HCT116 (cell line): ENCODE measurements at regions not wholly inside any gene's neighbourhood (a gene's known extent, or its start where the extent isn't known, plus 50 kb on each side); places are given as distances from the start of the nearest gene placed in this dataset.

Source experiments
- ATAC-seq: fragments of 200-7000 bp; cut with Tn5 transposase; 2 replicates; pipeline ENCODE4 v1.9.1; 2020; ENCODE audit warnings: mild to moderate bottlenecking, moderate library complexity
- BruUV-seq: library from RNA; stranded (reverse); fragments of 400-500 nt; replicated peaks from 2 replicates; lab custom pipeline; 2021; lab: Mats Ljungman, UMichigan
- CTCF ChIA-PET: fragments of 300-600 bp; sonication (Branson Sonifier 250); formaldehyde crosslinking; loops from one replicate; lab custom pipeline; 2021; ENCODE audit warnings: antibody characterized with exemption; lab: Charles Lee
- POLR2A ChIA-PET: fragments of 300-600, 350-600 bp; sonication (Branson Sonifier 250); formaldehyde crosslinking; loops from one replicate; lab custom pipeline; 2021; ENCODE audit warnings: antibody characterized with exemption; lab: Charles Lee
- RAD21 ChIA-PET, 2 experiments: fragments of 300-600 bp; sonication (Branson Sonifier 250); formaldehyde crosslinking; loops; one replicate each; lab custom pipeline; 2023; ENCODE audit warnings: low total read pairs in 2 of 2; ENCODE audit not compliant: uncharacterized antibody in 2 of 2, unreplicated experiment in 2 of 2, low non-redundant PET in 1 of 2; lab: Charles Lee
- DNase-seq: peaks from one replicate; pipeline ENCODE4 v3.0.0-alpha.2; 2010; ENCODE audit warnings: low read depth, low spot score
- H2AFZ ChIP-seq: fragments of 200-600 bp; shearing (Covaris generic), sonication (generic); 2 replicates; pipeline ENCODE4 v1.6.1; 2017; ENCODE audit warnings: low read depth, mixed run types, mixed read lengths, antibody characterized with exemption, low read length; ENCODE audit not compliant: poor library complexity, severe bottlenecking
- H3K27ac ChIP-seq: 2 replicates; pipeline ENCODE4 v1.5.1; 2012; ENCODE audit warnings: low read depth, low read length
- H3K27me3 ChIP-seq: fragments of 200-600 bp; sonication (generic); 2 replicates; pipeline ENCODE4 v1.6.1; 2016; ENCODE audit warnings: mixed run types, low read length, mixed read lengths; ENCODE audit not compliant: insufficient read depth
- H3K36me3 ChIP-seq, 2 experiments: fragments of 200-500 bp in 1 of 2; fragments of 200-600 bp in 1 of 2; sonication (Bioruptor generic) in 1 of 2; sonication (generic) in 1 of 2; 2 replicates each; pipeline versions ENCODE4 v1.5.1 to v1.6.1; 2014 to 2016; ENCODE audit warnings: low read length in 2 of 2, inconsistent platforms in 1 of 2, mixed read lengths in 1 of 2, mixed run types in 1 of 2; ENCODE audit not compliant: insufficient read depth in 2 of 2, control insufficient read depth in 1 of 2
- H3K4me1 ChIP-seq, 2 experiments: fragments of 200-600 bp in 1 of 2; sonication (generic) in 1 of 2; 2 replicates each; pipeline versions ENCODE4 v1.5.1 to v1.6.1; 2012 to 2017; ENCODE audit warnings: low read length in 2 of 2, inconsistent platforms in 1 of 2, mild to moderate bottlenecking in 1 of 2, mixed read lengths in 1 of 2, mixed run types in 1 of 2, moderate library complexity in 1 of 2; ENCODE audit not compliant: insufficient read depth in 2 of 2, control insufficient read depth in 1 of 2
- H3K4me2 ChIP-seq: fragments of 200-600 bp; sonication (generic); 2 replicates; pipeline ENCODE4 v1.6.1; 2017; ENCODE audit warnings: mixed run types, low read length, mixed read lengths
- H3K4me3 ChIP-seq, 2 experiments: fragments of 200-600 bp in 1 of 2; sonication (generic) in 1 of 2; replicated peaks in 1 of 2; 2 replicates each; pipeline ENCODE4 v1.5.1; 2011 to 2016; ENCODE audit warnings: low read length in 2 of 2, control low read depth in 1 of 2, low read depth in 1 of 2, mild to moderate bottlenecking in 1 of 2, mixed read lengths in 1 of 2, mixed run types in 1 of 2
- H3K79me2 ChIP-seq: fragments of 200-600 bp; sonication (generic); 2 replicates; pipeline ENCODE4 v1.6.1; 2017; ENCODE audit warnings: mild to moderate bottlenecking, mixed run types, low read length, moderate library complexity, mixed read lengths; ENCODE audit not compliant: insufficient read depth
- H3K9ac ChIP-seq: fragments of 200-600 bp; sonication (generic); 2 replicates; pipeline ENCODE4 v1.6.1; 2016; ENCODE audit warnings: low read length, mixed read lengths
- H3K9me2 ChIP-seq: fragments of 200-600 bp; sonication (generic), shearing (Covaris generic); 2 replicates; pipeline ENCODE4 v1.6.1; 2017; ENCODE audit warnings: mixed run types, mild to moderate bottlenecking, moderate library complexity; ENCODE audit not compliant: insufficient read depth
- H3K9me3 ChIP-seq, 2 experiments: fragments of 200-500 bp in 1 of 2; fragments of 200-600 bp in 1 of 2; sonication (Bioruptor generic) in 1 of 2; sonication (generic) in 1 of 2; 2 replicates each; pipeline ENCODE4 v1.6.1; 2014 to 2017; ENCODE audit warnings: low read length in 2 of 2, mixed read lengths in 2 of 2, inconsistent platforms in 1 of 2, low read depth in 1 of 2, mild to moderate bottlenecking in 1 of 2, mixed run types in 1 of 2, moderate library complexity in 1 of 2; ENCODE audit not compliant: control insufficient read depth in 1 of 2, insufficient read depth in 1 of 2
- H4K20me1 ChIP-seq: fragments of 200-600 bp; sonication (generic), shearing (Covaris generic); 2 replicates; pipeline ENCODE4 v1.6.1; 2017; ENCODE audit warnings: mixed run types, mild to moderate bottlenecking, moderate library complexity; ENCODE audit not compliant: insufficient read depth
- ATF3 ChIP-seq: IDR thresholded peaks from 2 replicates; pipeline ENCODE4 v1.6.1; 2012
- CBX3 ChIP-seq: IDR thresholded peaks from 2 replicates; pipeline ENCODE4 v1.6.1; 2012; ENCODE audit warnings: low read depth
- CEBPB ChIP-seq: IDR thresholded peaks from 2 replicates; pipeline ENCODE4 v1.6.1; 2012; ENCODE audit warnings: low read depth
- ELF1 ChIP-seq: IDR thresholded peaks from 2 replicates; pipeline ENCODE4 v1.6.1; 2012; ENCODE audit warnings: low read depth, borderline replicate concordance
- FOSL1 ChIP-seq: IDR thresholded peaks from 2 replicates; pipeline ENCODE4 v1.6.1; 2012; ENCODE audit warnings: low read depth
- JUND ChIP-seq: IDR thresholded peaks from 2 replicates; pipeline ENCODE4 v1.6.1; 2012
- SIN3A ChIP-seq: IDR thresholded peaks from 2 replicates; pipeline ENCODE4 v1.6.1; 2012; ENCODE audit warnings: low read depth
- SRF ChIP-seq: IDR thresholded peaks from 2 replicates; pipeline ENCODE4 v1.6.1; 2012; ENCODE audit warnings: low read depth
- TCF7L2 ChIP-seq: IDR thresholded peaks from 2 replicates; pipeline ENCODE4 v1.7.0; 2011; ENCODE audit warnings: borderline replicate concordance, inconsistent platforms; ENCODE audit not compliant: insufficient read depth, insufficient read length; ENCODE audit errors: extremely low read depth
- YY1 ChIP-seq: IDR thresholded peaks from 2 replicates; pipeline ENCODE4 v1.6.1; 2011; ENCODE audit warnings: low read length, low read depth, moderate library complexity, mild to moderate bottlenecking; ENCODE audit not compliant: insufficient replicate concordance; ENCODE audit errors: extremely low read depth
- ZBTB33 ChIP-seq: IDR thresholded peaks from 2 replicates; pipeline ENCODE4 v1.6.1; 2011; ENCODE audit warnings: mild to moderate bottlenecking, low read length, moderate library complexity; ENCODE audit not compliant: insufficient replicate concordance; ENCODE audit errors: extremely low read depth
- ZFX ChIP-seq: fragments of 450-650 bp; IDR thresholded peaks from 2 replicates; pipeline ENCODE4 v1.6.1; 2017
- ZNF274 ChIP-seq: fragments of 200-500 bp; sonication (Bioruptor generic); IDR thresholded peaks from 2 replicates; pipeline ENCODE4 v1.6.1; 2014; ENCODE audit warnings: mild to moderate bottlenecking, low read depth, low read length, inconsistent platforms
- intact Hi-C: fragments of 100-400 bp; cut with micrococcal nuclease; formaldehyde crosslinking; loops from 2 replicates; pipeline ENCODE4 v1.10.0; 2022
- TF ChIP-seq, protein P1 (sequence below): IDR thresholded peaks from 2 replicates; pipeline ENCODE4 v1.6.1; 2012
- TF ChIP-seq, protein P2 (sequence below): IDR thresholded peaks from 2 replicates; pipeline ENCODE4 v1.6.1; 2012; ENCODE audit warnings: low read depth

DNA sequence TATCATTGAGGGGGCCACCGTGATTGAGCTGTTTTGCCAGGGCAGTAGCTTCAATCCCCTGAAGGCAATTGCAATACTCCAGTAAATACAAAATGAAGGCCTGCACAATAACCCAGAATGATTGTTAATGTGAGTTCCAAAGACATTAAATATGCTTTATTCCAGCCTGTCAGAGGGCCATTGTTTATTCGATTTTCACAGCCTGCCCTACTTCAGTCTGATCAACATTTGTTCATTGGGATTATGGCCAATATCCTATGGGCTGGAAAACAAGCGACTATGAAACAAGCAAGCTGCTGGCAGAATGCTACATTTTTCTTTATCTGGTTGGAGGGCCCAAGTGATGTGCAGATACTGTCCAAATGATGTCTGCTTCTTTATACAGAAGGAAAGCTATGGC is 543.1 kb downstream of the TLE1 start:
- ChIA-PET RAD21 (no interaction called here), CTCF (no interaction called here), POLR2A (no interaction called here)
- H3K27me3 ChIP-seq = no peaks in the 10 kb centered on the region
- H3K9me3 ChIP-seq = no peaks in the 10 kb centered on the region; a peak in 1 of 4 replicates
- H3K4me3 ChIP-seq = no peak overlapping the region
- TF ChIP-seq ZBTB33 (no peak), ELF1 (no peak), JUND (no peak), YY1 (no peak), SIN3A (no peak), ATF3 (no peak), CBX3 (no peak), CEBPB (no peak), ZFX (no peak), TCF7L2 (no peak), SRF (no peak), FOSL1 (no peak), ZNF274 (no peak)
- TF ChIP-seq, protein P1, sequence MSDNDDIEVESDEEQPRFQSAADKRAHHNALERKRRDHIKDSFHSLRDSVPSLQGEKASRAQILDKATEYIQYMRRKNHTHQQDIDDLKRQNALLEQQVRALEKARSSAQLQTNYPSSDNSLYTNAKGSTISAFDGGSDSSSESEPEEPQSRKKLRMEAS = no peak
- TF ChIP-seq, protein P2, sequence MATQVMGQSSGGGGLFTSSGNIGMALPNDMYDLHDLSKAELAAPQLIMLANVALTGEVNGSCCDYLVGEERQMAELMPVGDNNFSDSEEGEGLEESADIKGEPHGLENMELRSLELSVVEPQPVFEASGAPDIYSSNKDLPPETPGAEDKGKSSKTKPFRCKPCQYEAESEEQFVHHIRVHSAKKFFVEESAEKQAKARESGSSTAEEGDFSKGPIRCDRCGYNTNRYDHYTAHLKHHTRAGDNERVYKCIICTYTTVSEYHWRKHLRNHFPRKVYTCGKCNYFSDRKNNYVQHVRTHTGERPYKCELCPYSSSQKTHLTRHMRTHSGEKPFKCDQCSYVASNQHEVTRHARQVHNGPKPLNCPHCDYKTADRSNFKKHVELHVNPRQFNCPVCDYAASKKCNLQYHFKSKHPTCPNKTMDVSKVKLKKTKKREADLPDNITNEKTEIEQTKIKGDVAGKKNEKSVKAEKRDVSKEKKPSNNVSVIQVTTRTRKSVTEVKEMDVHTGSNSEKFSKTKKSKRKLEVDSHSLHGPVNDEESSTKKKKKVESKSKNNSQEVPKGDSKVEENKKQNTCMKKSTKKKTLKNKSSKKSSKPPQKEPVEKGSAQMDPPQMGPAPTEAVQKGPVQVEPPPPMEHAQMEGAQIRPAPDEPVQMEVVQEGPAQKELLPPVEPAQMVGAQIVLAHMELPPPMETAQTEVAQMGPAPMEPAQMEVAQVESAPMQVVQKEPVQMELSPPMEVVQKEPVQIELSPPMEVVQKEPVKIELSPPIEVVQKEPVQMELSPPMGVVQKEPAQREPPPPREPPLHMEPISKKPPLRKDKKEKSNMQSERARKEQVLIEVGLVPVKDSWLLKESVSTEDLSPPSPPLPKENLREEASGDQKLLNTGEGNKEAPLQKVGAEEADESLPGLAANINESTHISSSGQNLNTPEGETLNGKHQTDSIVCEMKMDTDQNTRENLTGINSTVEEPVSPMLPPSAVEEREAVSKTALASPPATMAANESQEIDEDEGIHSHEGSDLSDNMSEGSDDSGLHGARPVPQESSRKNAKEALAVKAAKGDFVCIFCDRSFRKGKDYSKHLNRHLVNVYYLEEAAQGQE = no peak
- ATAC-seq (no peak), DNase-seq (no peak)
- no peak overlapping the region for H3K9ac ChIP-seq
- no peaks in the 10 kb centered on the region for H3K4me1 ChIP-seq
- BruUV-seq = no TSS peak
- H3K9me2 ChIP-seq = no peaks in the 10 kb centered on the region
- no peaks in the 10 kb centered on the region for H3K36me3 ChIP-seq
- H4K20me1 ChIP-seq = no peaks in the 10 kb centered on the region
- no peak overlapping the region for H3K27ac ChIP-seq
- intact Hi-C loops = no loop called here
- no peak overlapping the region for H2AFZ ChIP-seq
- H3K79me2 ChIP-seq = no peaks in the 10 kb centered on the region
- H3K4me2 ChIP-seq = no peak overlapping the region
